Left cardiac atrium (tissue), 4 donors: ENCODE measurements at regions not wholly inside any gene's neighbourhood (a gene's known extent, or its start where the extent isn't known, plus 50 kb on each side); places are given as distances from the start of the nearest gene placed in this dataset.
"Not testable (repeated sequence)": the region's sequence is repeated elsewhere in the genome, so short reads cannot be mapped to it uniquely, and the experiment has no call there.

Experiments
- ATAC-seq, 2 donors: fragments of 200-7000 bp; cut with Tn5 transposase; one replicate each; pipeline ENCODE4 v1.9.1; 2020; ENCODE audit warnings: mild to moderate bottlenecking in 2 of 2, moderate library complexity in 2 of 2
- DNase-seq: peaks from one replicate; pipeline ENCODE4 v3.0.0-alpha.2; 2020
- intact Hi-C, 2 donors: fragments of 100-400 bp; cut with DNase I; formaldehyde crosslinking; loops; one replicate each; pipeline versions ENCODE4 v1.14.1 to v1.15.1; 2022 to 2023
- donor health status: DM: no; HTN: yes; CAD: no.
- donor health status: DM: no; HTN: yes; CAD: no; lungs with severe emphysema.
- donor health status: DM: yes; HTN: yes; CAD: no.
- donor health status: Dilated cardiomyopathy.

- ATAC-seq, result no peak
- no peak for DNase-seq
- intact Hi-C loops, result no loop called here
These were observed 607.5 kb upstream of the DPPA4 start for GRCh38 chr3:109944836-109945235.

DNA sequence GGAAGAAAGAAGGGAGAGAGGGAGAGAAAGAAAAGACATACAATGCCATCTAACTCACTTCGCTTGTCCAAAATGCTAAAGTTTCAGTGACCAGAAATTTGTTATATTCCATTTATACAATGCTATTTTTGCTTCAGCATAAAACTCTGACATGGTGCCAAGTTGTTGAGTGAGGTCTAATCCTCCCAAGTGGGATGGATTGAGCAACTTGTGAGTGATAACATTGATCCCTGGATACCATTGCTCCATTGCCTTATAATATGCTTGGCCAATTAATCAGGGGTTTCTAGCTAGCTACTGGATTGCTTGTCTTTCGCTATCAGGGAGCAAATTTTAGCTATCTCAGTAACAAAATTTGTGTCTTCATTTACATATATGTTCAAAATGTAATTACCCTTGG lies 615.6 kb upstream of the DPPA4 start:
- ATAC-seq, result peak in 1 of 2 donors; percentile 74
- intact Hi-C loops, result no loop called here
- DNase-seq, result no peak

DNA sequence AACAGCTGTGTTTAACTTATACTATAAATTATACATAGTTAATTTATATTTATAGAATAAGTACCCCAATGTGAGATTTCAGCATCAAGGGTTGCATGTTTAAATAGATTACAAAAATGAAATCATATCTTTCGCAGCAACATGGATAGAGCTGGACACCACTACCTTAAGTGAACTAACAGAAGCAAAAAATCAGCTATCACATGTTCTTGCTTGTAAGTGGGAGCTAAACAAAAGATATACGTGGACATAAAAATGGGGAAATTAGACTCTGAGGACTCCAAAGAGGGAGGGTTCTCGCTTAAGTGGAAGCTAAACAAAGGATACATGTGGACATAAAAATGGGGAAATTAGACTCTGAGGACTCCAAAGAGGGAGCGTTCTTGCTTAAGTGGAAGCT lies 626.5 kb upstream of the DPPA4 start:
- DNase-seq (no peak), ATAC-seq (no peak)
- intact Hi-C loops, result no loop called here

DNA sequence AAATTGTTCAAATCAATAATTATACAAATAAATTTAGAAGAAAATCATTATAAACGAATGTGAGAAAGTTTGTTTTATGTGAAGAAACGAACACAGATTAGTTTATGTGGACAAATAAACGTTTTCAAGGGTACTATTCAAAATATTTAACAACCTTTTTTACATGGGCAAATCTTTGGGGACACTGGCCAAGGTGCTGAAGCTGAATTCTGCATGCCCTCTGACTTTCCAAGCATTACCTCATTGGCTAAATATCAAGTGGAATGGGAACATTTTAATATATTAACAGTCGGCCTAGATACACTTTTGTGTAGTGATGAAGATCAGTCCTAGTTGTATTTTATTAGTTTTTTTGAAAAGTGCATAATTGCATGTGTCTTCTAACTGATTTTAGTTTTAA lies 636.4 kb upstream of the DPPA4 start:
- intact Hi-C loops, result no loop called here
- DNase-seq (no peak), ATAC-seq (no peak)

DNA sequence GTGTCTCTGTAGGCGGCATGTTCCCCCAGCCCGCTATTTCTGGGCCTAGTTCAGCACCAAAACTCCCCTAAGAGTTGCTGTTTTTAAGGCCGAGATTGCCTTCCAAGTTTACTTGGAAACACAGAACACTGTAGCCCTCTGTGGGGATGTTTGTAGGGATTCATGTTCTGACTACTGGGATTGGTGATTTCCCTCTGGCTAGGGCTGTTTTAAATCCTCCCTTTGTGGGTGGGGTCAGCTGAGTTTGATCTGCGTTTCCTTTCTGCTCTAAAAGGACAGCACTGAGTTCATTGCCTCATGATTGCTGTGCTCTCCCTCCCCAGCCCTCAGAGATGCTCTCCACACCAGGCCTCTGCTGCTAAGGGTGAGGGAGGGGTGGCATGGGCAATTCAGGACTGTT lies 640.6 kb upstream of the DPPA4 start:
- ATAC-seq (peak in 1 of 2 donors; percentile 14), DNase-seq (no peak)
- intact Hi-C loops, result no loop called here

DNA sequence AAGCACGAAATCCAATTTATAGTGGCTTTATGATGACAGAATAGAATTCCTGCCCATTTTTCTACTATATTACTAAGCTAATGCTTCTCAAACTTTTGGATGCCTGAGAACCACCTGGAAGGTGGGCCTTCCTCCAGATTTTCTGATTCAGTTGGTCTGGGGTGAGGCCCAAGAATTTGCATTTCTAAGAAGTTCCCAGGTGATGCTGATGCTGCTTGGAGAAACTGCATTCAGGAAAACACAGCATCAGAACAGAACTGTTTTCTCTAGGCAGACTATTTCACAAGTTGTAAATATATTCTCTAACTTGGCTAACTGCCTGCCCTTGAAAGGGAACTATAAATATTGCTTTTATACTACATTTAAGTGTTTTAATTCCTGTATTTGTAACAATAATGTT lies 644.9 kb upstream of the DPPA4 start:
- DNase-seq (no peak), ATAC-seq (no peak)
- intact Hi-C loops, result no loop called here

DNA sequence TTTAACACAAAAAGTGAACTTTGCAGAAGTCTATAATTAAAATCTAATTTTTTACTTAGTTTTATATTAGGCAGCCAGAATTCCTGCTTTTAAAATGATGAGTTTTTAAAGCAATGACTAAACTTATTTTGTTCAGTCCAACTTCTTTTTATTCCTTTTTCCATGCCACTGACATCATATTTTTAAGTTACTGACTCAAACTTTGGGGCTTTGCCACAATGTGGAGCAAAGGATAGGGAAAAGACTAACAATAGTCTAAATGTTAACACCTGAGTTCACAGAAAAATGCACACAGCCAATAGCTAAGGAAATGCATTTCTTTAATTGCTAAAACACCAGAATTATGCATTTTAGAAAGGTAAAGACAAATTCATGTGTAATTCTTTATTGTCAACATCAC lies 647.6 kb upstream of the DPPA4 start:
- ATAC-seq (no peak), DNase-seq (no peak)
- intact Hi-C loops, result no loop called here

- intact Hi-C loops, result no loop called here
- DNase-seq (no peak), ATAC-seq (no peak)
These were observed 648.7 kb upstream of the DPPA4 start for GRCh38 chr3:109985943-109986555.

GRCh38 chr3:109994853-109995252 lies 657.5 kb upstream of the DPPA4 start:
- intact Hi-C loops, result no loop called here
- ATAC-seq (no peak), DNase-seq (no peak)

DNA sequence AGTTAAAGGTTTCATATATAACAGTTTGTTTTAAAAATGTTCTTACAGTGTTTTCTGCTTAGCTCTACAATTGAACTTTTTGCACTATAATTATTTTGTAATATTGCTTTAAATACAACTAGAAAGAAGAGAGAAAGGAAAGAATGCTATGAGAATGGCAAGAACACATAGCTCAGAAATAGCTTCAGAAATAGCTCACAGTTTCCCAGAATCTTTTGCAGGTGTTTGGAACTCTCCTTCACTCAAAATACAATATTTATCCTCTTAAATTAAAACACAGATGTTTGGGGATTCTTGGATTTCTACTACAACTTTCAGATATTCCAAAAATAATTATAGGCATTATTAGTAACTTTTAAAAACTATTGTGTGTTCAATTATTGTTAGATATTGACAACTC lies 658.0 kb upstream of the DPPA4 start:
- DNase-seq, result no peak
- intact Hi-C loops, result no loop called here
- no peak for ATAC-seq

- intact Hi-C loops, ATAC-seq, DNase-seq: not testable (repeated sequence)
These were observed 664.6 kb upstream of the DPPA4 start for GRCh38 chr3:110001905-110002304.

DNA sequence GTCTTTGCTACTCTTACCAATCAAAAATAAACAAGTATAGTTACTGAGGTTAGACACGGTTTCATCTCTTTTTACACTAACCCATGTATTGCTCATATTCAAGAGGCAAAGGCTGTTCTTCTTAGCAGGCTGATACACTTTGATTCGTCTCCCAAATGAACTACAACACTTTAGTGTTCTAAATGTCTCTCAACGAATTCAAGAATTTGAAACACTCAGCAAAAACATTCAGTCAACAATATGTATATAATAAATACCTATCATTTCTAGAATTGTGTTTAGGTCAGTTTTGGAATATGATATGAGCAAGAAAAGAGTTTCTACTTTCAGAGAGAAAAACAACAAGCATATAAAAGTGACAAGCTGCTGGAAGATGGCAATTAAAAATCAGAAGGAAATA lies 669.6 kb upstream of the DPPA4 start:
- intact Hi-C loops, result no loop called here
- ATAC-seq, result no peak
- DNase-seq, result no peak

DNA sequence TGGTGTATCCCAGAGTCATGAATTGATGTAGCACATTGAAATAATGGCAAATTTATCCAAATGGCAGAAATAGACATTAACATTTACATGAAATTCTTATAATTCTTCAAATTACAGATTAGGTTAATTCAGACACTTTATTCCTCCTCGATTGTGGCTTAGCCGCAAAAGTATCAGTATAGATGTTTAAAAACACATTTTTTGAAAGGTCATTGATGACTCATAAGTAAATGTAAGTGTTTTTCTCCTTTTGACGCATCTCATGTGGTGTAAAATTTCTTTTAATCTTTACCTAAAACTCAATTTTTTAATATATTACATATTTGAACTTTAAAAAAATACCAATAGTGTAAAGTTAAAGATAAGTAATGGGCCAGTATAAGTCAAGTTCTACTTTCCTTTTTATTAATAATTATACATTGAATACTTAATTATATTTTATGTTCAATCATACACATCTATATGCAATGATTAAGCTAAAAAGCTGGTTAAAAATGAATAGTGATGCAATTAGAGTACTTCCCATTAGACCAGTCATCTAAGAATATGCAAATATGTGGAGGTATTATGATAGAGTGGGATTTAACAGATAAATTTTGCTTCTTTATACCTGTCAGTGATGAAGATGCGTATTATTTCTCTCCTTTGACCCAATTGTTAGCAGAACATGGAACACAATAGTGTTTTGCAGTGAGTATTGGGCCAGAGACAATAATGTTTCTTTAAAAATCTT lies 678.1 kb upstream of the DPPA4 start:
- no peak for DNase-seq
- ATAC-seq, result no peak
- intact Hi-C loops, result no loop called here

DNA sequence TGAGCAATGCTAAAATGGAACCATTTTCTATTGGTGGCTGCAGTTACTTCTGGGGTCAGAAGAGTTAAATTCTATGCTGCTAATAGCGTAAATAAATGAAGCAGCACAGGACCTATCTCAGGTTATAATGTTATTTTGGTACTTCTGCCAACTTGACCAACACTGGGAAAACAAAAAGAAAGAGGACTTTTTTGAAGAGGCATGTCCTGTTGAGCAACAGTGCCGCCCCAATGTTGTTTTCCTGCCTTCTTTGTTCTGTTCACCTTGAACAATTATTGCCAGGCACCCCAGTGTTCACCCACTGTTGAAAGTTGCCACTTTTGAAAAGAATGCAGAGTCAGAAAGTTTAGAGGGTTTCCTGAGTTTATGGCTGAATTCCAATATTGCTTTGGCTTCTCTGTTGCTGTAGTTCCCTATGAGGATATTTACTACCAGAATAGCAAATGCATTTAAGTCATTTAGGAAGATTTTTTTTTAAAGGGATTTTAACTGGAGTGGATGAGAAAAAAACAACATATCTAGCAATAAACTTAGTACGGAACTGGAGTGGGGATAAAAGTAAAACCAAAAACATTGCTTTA lies 679.0 kb upstream of the DPPA4 start:
- intact Hi-C loops, result no loop called here
- DNase-seq, result no peak

GRCh38 chr3:110017304-110017703 lies 680.0 kb upstream of the DPPA4 start:
- DNase-seq (no peak), ATAC-seq (no peak)
- intact Hi-C loops, result no loop called here

More for the DNA sequence above, 679.0 kb upstream of the DPPA4 start:
- ATAC-seq, result no peak

- intact Hi-C loops, result no loop called here
- DNase-seq, result no peak
- no peak for ATAC-seq
These were observed 684.3 kb upstream of the DPPA4 start for GRCh38 chr3:110021659-110022058.

- ATAC-seq, DNase-seq, intact Hi-C loops: not testable (repeated sequence)
These were observed 685.7 kb upstream of the DPPA4 start for GRCh38 chr3:110023022-110023421.

GRCh38 chr3:110026421-110026820 lies 689.1 kb upstream of the DPPA4 start:
- DNase-seq, result no peak
- intact Hi-C loops, result no loop called here
- ATAC-seq, result no peak

DNA sequence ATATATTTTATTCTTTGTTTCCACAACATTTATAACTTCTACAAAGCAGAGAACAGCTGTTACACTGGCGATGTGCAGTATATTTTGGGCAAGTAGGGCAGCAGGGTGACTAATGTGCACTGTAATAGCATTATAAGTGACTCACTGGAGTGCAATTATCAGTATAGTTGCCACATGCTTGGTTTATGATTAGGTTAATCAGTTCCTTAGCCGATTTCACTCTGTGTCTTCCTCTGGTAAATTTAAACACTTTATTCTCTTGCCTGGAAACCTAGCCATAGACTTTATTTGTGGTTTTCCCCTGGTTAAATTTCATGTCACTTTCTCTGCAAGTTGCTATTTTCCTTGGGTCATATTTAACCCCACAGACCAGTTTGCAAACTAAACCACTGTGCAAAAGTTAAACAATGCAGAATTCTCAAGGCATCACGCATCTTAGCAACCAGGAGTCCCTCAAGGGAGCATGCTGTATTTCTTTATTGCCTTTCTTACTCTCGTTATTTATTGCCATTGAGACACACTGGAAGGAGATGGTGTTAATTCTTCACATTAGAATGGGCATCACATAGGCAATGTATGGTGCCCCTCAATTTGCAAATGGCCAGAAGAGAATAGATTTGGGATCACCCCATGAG lies 690.2 kb upstream of the DPPA4 start:
- no peak for ATAC-seq
- DNase-seq, result no peak
- intact Hi-C loops, result no loop called here

DNA sequence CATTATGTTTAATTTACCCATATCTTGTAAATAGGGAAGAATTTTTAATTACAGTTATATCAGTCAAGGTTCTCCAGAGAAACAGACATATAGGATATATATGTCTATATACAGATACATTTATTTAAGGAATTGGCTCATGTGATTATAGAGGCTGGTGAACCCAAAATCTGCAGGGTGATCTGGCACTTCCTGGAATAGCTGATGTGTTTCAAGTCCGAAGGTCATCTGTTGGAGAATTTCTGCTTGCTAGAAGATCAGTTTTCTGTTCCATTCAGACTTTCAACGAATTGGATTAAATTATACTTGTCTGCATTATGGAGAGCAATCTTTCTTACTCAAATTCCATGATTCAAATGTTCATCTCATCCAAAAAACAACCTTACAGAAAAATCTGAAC lies 694.6 kb upstream of the DPPA4 start:
- intact Hi-C loops, result no loop called here
- ATAC-seq (no peak), DNase-seq (no peak)
